ENCODE measurements at regions not wholly inside any gene's neighbourhood (a gene's known extent, or its start where the extent isn't known, plus 50 kb on each side); places are given as distances from the start of the nearest gene placed in this dataset.
"Not testable (repeated sequence)": the region's sequence is repeated elsewhere in the genome, so short reads cannot be mapped to it uniquely, and the experiment has no call there.

DNA sequence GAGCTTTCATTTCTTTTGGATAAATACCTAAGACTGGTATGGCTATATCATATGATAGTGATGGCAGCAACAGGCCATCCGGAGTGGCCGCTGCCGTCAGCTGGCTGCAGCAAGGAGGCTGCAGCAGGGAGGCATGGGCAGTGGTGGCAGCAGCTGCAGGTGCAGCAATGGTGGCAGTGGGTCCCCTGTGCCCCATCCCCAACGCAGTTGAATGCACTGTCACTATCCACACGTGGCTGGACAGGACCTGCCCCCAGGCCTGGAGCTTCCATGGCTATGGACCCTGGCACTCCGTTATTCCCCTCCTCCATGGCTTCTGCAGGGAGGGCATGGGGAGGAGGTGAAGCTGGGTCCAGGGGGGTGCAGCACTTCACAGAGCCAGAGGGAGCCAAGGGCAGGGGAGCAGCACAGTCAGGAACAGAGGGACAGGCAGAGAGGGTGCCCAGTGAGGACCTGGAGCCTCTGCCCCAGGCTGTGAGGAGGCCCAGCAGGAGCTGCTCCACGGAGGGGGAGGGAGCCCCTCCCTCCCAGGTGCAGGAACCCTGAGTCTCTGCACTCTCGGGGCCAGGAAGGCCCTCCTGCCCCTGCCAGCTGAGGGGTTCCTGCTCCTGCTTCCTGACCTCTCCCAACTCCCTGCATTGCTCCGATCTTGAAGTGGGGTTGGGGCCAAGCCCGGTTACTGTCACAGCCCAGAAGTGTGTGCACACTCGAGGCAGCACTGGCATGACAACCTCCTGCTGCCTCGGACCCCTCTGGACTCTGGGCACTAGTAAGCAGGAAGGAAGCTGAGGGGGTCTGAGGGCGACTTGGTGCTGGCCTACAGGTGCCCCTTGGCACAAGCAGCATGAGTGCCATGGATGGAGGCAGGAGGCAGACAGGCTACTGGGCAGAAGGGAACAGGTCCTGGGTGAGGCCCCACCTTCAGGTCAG lies 466.3 kb downstream of the GUCY1A2 start:
- in situ Hi-C loops (cut with HindIII; ENCODE audit: low sequenced_read_pairs) = no loop called here

DNA sequence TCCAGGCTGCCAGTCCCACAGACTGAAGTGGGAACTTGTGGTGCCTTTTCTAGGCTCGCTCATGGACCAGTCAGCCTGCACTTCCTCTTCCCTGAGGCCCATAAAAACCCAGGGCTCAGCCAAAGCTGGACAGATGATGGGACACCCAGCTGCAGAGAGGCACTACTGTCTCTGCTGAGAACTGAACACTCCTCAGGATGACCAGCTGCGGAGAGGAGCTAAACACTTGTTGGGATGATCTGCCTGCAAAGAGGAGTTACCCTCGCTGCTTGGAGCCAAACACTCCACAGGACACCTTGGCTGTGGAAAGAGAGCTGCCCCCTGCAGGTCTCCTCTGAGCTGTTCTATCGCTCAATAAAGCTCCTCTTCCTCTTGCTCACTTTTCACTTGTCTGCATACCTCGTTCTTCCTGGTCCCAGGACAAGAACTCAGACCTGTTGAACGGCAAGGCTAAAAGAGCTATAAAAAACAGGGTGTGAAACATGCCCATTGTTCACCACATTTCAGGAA lies 465.5 kb downstream of the GUCY1A2 start:
- in situ Hi-C loops (cut with HindIII; ENCODE audit: low sequenced_read_pairs) = no loop called here

DNA sequence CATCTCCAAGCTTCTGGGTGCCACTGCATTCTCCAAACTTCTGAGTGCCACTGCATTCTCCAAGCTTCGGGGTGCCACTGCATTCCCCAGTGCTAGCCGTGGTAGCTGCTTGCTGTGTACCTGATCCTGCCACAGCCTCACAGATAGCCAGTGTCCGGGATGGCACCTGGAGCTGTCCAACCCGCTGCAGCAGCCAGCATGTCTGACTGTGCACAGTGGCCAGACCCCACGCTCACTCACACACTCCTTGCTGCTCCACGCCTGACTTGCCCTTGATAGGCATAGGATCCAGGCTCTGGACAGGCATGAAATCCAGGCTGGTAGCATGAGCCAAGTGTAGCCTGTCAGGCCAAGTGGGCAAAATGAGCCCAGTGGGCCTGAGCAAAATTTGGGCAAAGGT lies 465.0 kb downstream of the GUCY1A2 start:
- in situ Hi-C loops (cut with HindIII; ENCODE audit: low sequenced_read_pairs) = no loop called here

DNA sequence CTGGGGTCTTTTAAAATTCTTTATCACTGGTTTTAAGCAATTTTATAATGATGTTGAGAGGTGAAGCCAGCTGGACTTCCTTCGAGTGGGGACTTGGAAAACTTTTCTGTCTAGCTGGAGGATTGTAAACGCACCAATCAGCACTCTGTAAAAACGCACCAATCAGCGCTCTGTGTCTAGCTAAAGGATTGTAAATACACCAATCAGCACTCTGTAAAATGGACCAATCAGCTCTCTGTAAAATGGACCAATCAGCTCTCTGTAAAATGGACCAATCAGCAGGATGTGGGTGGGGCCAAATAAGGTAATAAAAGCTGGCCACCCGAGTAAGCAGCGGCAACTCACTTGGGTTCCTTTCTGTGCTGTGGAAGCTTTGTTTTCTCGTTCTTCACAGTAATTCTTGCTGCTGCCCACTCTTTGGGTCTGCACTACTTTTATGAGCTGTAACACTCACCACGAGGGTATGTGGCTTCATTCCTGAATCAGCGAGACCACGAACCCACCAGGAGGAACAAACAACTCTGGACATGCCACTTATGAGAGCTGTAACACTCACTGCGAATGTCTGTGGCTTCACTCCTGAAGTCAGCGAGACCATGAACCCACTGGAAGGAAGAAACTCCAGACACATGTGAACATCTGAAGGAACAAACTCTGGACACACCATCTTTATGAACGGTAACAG lies 462.6 kb downstream of the GUCY1A2 start:
- in situ Hi-C loops (cut with HindIII; ENCODE audit: low sequenced_read_pairs) = not testable (repeated sequence)

DNA sequence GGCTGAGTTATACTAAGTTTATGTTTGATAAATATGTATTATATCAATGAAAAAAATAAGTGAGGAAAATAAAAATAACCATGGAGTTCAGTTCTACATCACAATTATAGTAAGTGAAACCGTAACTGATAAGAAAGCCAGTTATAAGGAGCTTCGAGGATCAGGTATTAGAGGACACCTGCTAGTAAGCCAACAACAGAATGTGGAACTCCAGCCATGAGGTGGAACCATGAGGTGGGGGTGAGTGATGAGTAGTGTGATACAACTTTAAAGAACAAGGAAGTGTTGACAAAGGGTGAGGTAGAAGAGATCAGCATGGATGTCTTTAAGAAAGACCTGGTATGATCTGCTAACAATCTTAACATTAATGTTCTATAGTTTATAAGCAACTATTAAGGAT lies 452.9 kb downstream of the GUCY1A2 start:
- in situ Hi-C loops (cut with HindIII; ENCODE audit: low sequenced_read_pairs) = no loop called here

DNA sequence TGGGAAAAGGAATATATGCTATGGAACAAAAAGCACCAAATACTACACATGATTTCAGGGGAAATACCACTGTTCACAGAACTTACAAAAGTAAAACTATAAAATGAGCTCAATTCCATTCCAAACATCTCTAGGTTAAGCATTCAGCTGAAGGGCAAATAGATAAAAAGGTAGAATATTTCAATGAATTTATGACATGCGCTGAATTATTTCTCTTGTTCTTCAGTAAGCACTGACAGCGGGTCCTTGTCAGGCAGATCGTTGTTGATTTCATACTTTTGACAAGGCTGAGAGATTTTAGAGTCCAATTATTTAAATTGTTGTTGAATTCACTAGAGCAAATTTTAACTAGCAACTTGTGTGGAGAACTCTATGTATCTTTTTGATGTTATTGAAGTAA lies 449.6 kb downstream of the GUCY1A2 start:
- in situ Hi-C loops (cut with HindIII; ENCODE audit: low sequenced_read_pairs) = no loop called here

DNA sequence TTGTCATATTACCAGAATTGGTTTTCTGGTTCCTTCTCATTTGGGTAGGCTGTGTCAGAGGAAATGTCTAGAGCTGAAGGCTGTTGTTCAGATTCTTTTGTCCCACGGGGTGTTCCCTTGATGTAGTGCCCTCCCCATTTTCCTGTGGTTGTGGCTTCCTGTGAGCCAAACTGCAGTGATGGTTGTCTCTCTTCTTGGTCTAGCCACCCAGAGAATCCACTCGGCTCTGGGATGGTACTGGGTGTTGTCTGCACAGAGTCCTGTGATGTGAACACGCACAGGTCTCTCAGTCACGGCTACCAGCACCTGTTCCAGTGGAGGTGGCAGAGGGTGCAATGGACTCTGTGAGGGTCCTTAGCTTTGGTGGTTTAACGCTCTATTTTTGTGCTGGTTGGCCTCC lies 440.9 kb downstream of the GUCY1A2 start:
- in situ Hi-C loops (cut with HindIII; ENCODE audit: low sequenced_read_pairs) = not testable (repeated sequence)

DNA sequence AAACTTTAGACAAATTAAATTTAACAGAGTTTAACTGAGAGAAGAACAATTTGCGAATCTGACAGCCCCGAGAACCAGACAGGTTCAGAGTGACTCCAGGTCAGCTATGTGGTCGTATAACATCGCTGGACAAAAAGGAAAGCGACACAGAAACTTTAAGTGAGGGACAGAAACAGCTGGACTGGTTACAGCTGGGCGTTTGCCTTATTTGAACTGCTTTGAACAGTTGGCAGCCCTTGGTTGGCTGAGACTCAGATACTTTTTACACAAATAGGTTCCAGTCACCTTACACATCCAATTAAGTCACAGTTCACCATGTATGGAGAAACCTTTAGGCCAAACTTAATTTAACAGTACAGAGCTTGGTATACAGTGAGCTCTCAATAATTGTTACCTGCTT lies 436.9 kb downstream of the GUCY1A2 start:
- in situ Hi-C loops (cut with HindIII; ENCODE audit: low sequenced_read_pairs) = no loop called here

DNA sequence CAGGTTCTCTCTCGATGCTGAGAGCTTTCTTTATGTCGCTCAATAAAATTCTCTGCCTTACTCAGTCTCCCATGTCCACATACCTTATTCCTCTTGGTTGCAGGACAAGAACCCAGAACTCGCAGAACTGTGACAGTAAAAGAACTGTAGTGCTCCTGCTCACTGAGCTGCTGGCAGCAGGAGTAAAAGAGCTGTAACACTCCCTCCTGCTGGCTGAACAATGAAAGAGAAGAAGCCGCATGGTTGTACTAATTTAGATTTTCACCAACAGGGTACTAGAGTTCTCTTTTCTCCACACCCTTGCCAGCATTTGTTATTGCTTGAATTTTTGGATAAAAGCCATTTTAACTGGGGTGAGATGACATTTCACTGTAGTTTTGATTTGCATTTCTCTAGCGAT lies 433.2 kb downstream of the GUCY1A2 start:
- in situ Hi-C loops (cut with HindIII; ENCODE audit: low sequenced_read_pairs) = no loop called here

DNA sequence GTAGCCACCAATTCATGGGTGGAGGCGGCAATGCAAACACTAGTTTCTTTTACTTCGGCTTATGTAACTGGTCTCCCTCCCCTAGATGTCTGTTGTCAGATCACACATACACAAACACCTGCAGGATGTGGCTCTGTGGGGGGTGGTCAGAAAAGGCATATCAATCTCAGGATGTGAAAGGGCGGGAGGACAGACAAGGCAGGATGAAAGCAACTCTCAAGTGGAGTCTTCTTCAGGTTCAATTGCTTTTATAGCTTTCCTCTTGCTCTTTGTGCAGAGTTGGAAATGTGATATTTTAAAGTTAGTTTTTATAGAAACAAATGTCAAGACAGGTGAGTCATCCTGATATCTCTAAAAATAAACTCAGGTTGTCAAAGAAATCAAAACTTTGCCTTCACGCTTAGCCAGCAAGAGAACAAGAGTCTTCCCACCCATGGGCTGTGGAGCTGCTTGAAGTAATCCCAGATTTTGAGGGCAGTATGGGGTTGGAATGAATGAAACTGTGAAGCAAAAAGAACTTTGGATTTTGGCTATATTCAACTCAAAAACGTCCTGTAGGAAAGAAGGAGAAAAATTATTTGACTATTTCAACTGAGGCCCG lies 423.4 kb downstream of the GUCY1A2 start:
- in situ Hi-C loops (cut with HindIII; ENCODE audit: low sequenced_read_pairs) = no loop called here

DNA sequence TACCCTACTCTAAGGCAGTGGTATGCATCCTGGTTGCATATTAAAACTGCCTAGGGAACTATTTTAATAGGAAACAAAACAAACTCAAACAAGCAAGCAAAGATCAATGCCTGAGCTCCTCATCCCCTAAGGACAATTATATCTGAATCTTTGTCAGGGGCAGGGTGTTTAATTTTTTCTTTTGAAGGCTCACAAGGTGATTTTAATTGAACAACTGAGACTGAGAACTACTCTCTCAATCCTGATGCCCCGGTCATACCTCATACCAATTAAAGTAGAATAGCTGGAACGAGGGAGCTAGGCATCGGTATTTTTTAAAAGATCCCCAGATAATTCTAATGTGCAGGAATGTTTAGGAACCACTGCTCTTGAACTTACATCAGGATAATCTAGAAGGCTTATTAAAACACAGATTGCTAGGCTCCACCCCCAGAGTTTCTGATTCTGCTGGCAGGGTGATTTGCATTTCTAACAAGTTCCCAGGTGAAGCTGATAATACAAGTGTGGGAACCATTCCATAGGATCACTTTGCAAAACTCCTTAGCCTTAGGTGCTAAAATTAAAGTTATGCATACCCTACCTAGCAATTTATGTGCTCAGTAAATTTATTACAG lies 416.5 kb downstream of the GUCY1A2 start:
- in situ Hi-C loops (cut with HindIII; ENCODE audit: low sequenced_read_pairs) = no loop called here

DNA sequence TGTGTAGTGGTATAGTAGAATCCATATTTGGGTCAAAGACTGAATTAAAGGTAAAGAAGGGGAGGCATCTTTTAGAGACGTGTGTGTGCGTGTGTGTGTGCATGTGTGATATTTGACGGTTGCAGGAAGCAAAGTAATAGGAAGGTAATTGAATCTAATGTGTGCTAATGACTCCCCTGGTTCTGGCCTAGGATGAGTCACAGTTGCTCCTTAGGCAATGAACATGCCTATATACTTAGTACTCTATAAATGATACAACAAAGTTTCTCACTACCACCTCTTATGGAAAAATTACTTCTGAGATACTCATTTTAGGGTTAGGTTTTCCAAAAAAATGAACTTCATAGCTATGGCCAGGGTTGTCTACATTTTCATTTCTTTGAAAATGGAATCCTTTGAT lies 409.6 kb downstream of the GUCY1A2 start:
- in situ Hi-C loops (cut with HindIII; ENCODE audit: low sequenced_read_pairs) = no loop called here

DNA sequence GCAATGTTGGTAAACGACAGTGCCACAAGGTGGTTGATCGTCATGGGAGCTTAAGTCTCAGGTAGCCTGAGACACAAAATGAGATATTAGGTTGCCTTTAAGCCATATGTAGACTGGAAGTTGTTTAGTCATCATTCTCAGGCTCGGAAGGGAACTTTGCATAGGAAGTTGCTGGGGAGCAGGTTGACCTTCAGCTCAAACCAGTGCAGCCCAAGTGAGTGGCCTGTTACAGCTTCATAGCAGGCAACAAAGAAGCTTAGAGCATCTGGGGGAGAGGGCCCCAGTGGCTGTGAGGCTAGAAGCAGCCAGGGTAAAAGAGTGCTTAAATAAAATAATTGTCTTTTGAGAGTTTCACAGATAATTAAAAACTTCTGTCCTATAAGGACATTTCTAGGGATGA lies 404.0 kb downstream of the GUCY1A2 start:
- in situ Hi-C loops (cut with HindIII; ENCODE audit: low sequenced_read_pairs) = no loop called here

DNA sequence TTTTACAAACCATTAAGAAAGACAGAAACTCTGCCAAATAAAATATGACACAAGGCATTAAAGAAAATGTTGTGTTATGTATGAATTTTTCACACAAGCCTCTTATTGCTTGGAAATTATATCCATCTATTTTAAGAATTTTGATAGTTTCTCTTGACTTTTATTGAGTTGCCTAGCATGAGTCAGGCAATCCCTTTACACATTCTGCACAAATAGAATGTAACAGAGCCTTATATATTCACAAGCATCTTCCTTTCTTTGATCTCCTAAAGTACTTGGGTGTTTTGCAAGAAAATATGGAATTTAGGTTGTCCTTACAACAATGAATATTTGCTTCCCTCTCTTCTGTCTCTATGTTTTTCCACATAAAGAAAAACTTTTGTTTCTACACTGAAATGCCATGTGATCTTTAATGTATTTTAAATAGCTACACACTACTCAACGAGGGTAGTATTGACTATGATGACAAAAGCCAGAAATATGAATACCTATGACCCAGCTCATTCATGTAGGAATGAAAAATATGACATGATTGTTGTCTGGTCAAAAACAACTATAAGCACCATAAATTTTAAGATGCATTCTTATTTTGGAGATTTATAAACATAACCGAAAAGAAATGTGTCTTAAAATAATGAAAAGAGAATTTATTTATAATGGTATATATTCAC lies 398.8 kb downstream of the GUCY1A2 start:
- in situ Hi-C loops (cut with HindIII; ENCODE audit: low sequenced_read_pairs) = no loop called here

DNA sequence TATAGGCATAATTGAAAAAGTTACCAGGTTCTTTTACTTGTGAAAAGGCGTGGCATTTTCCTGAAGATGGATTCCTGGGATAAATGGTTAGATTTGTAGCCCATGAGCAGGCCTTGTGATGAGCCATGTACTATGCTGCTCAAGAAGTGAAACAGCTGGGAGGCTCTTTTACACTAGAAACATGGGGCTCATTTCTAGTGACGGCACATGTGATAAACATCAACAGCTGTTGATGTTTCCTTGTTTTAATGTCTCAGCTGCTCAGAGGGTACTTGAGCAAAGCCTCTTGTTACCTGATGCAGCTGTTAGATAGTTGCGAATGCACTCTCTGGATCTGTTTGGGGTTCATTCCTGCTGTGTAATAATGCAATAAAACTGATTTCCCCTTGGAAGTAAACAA lies 396.8 kb downstream of the GUCY1A2 start:
- in situ Hi-C loops (cut with HindIII; ENCODE audit: low sequenced_read_pairs) = no loop called here

Measured in DLD1 (cell line).